ENCODE measurements at regions not wholly inside any gene's neighbourhood (a gene's known extent, or its start where the extent isn't known, plus 50 kb on each side); places are given as distances from the start of the nearest gene placed in this dataset.

DNA sequence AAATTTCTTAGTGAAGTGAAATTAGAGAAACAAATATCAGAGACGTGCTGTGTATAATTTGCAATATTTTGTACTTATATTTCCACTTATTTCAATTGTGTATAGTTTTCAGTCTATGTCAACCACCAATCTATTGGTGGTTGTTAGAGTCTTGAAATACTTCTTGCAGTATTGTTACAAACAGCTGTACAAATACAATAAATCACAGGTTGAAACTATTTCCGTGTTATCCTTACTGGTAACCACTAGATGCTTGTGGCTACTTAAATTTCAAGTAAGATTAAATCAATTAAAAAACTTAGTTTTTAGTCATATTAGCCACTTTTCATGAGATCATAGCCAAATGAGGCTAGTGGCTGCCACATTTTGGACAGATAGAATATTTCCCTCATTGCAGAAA is 520.5 kb downstream of the GBA3 start:
- no peak for TF ChIP-seq POLR2A (IDR thresholded peaks at IDR 0.05)
- TF ChIP-seq, protein P1, sequence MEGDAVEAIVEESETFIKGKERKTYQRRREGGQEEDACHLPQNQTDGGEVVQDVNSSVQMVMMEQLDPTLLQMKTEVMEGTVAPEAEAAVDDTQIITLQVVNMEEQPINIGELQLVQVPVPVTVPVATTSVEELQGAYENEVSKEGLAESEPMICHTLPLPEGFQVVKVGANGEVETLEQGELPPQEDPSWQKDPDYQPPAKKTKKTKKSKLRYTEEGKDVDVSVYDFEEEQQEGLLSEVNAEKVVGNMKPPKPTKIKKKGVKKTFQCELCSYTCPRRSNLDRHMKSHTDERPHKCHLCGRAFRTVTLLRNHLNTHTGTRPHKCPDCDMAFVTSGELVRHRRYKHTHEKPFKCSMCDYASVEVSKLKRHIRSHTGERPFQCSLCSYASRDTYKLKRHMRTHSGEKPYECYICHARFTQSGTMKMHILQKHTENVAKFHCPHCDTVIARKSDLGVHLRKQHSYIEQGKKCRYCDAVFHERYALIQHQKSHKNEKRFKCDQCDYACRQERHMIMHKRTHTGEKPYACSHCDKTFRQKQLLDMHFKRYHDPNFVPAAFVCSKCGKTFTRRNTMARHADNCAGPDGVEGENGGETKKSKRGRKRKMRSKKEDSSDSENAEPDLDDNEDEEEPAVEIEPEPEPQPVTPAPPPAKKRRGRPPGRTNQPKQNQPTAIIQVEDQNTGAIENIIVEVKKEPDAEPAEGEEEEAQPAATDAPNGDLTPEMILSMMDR (IDR thresholded peaks at IDR 0.05): no peak
